GM18520 (cell line): ENCODE measurements at regions not wholly inside any gene's neighbourhood (a gene's known extent, or its start where the extent isn't known, plus 50 kb on each side); places are given as distances from the start of the nearest gene placed in this dataset.

Experiments
- ATAC-seq: cut with Tn5 transposase; IDR thresholded peaks from one replicate; pipeline ENCODE4 v1.9.1; 2021; ENCODE audit not compliant: unreplicated experiment

DNA sequence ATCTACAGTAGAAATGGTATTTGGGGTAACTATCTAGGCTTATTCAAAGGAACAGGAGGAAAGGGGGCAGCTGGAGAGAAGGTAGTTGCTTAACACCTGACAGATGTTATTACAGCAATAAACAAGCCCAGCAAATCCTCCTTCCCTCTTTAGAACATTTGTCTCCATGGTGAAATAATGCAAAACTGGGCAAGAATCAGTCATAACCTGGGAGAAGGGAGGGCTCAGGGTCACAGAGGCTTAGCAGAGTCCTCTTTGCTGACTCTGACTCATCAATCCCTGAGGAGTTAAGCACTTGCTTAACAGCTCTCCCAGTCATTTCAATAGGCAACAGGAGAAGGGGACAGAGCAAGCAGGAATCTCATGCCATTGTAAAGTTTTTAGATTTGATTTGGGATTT is 230.3 kb downstream of the IBTK start:
- ATAC-seq: no peak

DNA sequence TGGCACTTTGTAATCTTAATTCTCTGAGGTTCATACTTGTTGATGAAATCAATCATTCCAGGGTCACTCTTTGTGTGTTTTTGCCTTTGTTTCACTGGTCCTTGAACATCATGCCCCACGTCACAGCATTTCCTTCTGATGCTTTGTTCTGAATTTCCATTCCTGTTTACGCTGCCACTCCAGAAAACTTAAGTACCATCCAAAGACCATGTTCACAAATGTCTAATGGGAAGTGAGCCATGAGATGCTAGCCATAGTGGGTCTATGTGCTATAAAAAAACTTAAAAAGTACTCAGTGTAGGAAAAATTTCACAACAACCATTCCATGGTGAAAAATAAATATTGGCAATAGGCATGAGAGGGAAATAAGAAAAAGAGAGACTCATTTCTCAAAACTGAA is 232.0 kb downstream of the IBTK start:
- ATAC-seq: no peak

DNA sequence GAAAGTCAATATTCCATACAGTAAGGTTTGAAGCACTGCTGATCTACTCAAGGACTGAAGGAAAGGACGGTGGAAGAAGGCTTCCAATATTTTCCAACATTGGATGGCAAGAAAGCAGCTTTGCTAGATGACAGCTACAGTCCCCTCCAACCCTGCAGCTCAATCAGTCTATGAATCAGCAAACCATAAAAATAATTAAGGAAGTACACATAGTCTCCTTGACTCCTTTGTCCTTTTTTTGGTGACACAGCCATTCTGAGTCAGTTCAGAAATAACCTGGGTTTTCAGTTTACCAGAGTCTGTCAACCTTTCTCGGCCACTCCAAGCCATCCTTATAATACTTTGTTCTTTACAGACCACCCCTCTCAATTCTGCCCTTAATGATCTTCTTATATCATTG is 232.5 kb downstream of the IBTK start:
- no peak for ATAC-seq

DNA sequence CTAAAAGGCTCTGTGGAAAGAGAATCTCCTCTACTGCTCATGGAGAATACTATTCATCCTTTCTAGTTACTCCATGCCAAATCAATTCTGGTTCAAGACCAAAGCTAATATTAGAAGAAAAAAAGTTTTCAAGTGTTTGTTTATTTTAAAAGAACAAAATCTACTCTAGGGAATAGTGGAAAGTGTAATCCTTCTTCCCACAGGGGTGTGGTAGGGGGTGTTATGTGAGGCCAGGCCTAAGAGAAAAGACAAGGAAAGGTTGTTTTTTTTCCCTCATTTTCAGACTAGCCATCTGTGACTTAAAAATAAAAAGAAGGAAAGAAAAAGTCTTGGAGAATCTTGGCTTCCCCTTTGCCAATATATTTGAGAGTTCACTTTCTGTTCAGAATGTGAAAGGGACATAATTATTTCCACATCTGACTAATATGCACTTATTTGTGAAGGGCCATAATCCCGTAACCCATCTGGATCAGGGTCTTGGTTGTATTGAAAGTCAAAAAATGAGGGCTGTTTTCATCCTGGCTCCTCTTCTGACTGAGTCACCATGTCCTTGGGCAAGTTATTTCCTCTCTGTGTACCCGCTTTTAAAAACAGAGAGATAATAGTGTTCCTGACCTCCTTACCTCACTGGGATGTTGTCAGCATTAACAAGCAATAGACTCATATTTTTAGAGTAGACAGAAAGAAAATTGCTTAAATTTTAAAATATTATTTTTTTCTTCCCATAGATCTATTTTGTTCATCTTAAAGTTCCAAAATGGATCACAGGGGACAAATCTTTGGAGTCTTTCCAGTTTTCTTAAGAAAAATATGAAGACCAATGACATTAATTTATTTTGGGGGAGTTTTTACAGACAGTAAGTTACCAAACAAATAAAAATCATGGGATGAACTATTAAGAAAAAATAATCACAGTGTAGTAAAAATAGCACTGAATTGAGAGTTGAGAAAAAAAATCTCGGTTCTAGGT is 233.7 kb downstream of the IBTK start:
- ATAC-seq: no peak

DNA sequence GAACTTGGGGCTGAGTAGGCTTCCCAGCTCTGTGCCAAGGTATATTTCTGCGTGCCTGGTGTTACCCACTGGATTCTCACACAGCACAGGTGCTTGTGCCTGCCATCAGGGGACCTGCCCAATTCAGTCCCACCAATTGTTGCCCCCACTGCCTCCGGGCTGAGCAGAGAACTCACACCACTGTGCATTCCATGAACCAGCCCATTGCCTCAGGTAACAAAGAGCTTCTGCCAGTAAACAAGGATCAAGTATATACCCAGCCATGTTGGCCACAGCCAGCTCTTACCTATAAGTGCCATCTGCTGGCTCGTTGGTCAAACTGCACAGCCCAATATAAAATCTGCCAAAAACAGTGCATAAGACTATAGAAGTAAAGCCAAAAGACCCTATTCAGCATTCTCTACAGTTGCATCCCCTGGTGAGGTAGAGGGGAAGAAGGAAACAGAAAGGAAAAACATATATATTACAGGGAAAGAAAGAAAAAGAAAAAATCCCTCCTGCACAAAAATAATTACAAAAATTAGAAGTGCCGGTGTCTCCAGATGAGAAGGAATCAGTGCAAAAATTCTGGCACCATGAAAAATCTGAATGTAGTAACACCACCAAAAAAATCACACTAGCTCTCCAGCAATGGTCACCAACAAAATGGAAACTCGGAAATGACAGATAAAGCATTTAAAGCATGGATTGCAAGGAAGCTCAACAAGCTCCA is 241.4 kb downstream of the IBTK start:
- peak; percentile 63 for ATAC-seq

- ATAC-seq: no peak
Observed at GRCh38 chr6:82000551-82000950, 247.0 kb downstream of the IBTK start.

GRCh38 chr6:81999826-82000225 is 247.3 kb upstream of the TENT5A start:
- ATAC-seq: no peak

- no peak for ATAC-seq
Observed at GRCh38 chr6:81999270-81999669, 246.8 kb upstream of the TENT5A start.

- ATAC-seq: no peak
Observed at GRCh38 chr6:81998432-81998831, 246.0 kb upstream of the TENT5A start.

- ATAC-seq: peak; percentile 60
Observed at GRCh38 chr6:81997090-81997926, 244.8 kb upstream of the TENT5A start.

DNA sequence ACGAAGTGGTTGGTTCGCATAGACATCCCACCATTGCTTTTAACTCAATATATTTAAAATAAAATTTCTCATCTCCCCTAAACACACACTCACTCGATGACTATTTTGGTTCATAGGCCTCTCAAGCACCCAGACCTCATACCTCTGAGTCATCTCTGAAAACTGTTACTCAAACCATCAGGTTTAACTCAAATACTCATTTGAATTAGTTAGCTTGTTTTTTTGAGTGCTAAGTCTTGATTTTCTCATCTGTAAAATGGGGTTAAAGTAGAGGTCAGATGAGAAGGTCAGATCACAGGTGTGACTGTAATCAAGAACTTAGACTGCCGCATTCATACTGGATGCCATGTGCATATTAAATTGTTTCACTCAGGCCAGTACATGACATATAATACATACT is 243.9 kb upstream of the TENT5A start:
- ATAC-seq: peak; percentile 76

GRCh38 chr6:81995548-81996289 is 243.2 kb upstream of the TENT5A start:
- no peak for ATAC-seq

DNA sequence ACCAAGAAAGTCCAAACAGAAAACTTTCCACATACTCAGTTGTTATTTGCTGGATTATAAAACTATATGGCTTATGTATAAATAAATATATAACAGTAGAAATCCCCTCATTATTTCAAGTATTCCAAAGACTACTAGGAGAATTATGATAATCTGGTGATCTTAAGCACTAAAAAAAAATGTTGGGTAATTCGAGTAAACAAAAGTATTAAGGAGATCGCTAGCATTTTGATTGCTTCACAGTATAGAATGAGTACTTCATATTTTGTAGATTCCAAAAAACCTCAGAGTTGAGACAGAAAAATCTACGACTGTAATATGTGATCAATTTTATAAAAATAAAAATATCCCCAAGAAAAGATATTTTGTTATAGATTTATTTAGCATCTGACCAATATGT is 236.4 kb upstream of the TENT5A start:
- ATAC-seq: no peak

DNA sequence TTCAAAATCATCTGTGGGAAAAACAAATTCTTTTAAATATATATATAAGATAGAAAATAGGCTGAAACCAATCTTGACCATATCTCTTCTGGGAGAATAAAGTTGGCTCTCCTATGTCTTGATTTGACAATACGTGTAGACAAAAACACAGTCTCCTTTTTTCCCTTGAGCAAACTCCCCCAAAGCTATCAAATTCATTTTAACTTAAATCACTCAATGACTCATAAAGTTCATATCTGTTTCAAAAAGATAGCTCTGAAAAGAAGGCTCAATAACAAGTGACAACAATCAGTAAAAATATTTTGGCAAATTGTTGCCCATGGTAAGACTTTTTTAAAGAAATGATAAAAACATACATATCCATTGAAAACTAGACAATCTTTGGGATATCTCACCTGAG is 236.0 kb upstream of the TENT5A start:
- no peak for ATAC-seq

DNA sequence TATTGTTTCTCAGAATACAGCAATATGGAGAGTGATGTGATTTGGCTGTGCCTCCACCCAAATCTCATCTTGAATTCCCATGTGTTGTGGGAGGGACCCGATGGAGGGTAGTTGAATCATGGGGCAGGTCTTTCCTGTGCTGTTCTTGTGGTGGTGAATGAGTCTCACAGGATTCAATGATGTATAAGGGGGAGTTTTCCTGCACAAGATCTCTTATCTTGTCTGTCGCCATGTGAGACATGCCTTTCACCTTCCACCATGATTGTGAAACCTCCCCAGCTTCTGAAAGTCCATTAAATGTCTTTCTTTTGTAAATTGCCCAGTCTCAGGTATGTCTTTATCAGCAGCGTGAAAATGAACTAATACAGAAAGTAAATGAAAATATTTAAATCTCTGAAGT is 234.8 kb upstream of the TENT5A start:
- no peak for ATAC-seq

DNA sequence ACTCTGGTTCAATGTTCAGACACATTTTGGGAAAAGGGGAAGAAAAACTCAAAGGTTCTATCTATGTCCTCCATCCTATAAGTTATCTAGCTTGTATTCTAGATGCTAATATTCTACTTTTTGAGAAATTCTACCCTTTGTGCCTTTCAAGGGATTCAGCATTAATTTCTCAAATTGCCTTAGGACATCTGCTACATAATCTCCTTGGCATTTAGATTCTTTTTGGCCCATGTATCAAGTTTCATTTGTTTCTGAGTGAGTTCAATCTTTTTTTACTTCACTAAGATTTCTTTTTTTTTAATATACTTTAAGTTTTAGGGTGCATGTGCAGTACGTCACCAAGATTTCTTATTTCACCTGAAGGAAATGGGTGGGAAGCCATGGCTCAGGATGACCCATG is 232.7 kb upstream of the TENT5A start:
- ATAC-seq: no peak

DNA sequence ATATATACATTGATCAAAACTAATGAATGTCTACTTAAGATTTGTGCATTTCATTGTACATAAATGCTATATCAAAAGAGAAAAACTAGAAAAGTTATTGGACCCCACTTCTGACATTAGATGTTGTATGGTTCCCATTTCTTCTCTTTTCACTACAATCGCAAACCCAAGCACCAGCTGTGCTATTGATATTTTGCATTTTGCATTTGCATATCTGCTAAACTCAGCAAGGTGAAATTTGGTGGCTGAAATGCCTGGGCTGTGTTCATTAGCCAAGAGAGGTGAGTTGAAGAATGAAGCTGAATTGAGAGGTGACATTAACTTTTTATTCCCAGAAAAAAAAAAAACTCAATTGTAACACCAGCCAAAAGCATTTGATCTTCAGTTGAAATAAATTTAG is 232.1 kb upstream of the TENT5A start:
- ATAC-seq: peak; percentile 72

DNA sequence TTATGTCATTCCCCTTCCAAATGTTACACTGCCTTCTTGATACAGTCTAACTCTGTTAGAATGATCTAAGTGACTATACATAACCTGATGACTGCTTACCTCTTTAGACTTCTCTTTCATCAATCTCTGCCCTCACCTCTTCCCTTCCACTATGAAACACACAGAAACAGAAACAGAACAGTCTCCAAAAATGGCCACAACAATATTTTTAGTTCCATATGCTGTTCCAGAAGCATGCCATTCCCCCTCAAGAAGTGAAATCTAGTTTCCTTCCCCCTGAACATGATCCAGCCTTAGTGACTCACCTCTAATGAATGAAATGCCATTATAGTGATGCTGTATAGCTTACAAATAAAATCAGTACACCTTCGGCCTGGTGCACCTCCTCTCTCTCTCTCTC is 229.3 kb upstream of the TENT5A start:
- no peak for ATAC-seq

DNA sequence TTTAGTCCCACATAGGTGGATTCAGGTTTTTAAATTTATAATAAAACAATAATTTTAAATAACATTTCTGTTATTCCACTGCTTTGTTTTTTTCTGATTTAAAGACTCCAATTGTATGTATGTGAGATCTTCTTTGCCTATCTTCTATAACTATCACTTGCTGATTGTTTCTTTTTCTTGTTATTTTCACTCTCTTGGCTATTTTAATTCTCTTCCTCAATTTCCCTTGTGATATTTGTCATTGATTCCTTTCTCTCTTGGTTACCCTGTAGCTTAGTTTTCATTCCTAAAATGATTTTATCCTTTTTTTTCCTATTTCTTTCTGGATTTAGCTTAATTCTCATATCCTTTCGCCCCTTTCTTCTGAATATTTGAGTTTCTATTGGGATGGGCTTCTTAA is 227.3 kb upstream of the TENT5A start:
- ATAC-seq: no peak

GRCh38 chr6:81979329-81979728 is 226.8 kb upstream of the TENT5A start:
- ATAC-seq: no peak

DNA sequence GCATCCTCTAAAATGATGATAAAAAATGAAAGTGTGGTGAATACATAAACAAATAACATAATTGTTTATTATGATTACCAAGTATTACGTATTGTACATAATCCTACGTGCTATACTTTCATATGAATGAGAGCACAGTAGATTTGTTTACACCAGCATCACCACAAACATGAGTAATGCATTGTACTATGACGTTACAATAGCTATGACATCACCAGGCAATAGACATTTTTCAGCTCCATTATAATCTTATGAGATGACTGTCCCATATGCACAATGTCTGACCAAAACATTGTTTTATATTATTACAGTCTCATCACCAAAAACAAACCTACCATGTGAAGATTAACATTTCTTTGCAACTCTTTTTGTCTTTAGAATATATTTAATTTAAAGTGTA is 225.7 kb upstream of the TENT5A start:
- no peak for ATAC-seq
